ENCODE measurements at regions not wholly inside any gene's neighbourhood (a gene's known extent, or its start where the extent isn't known, plus 50 kb on each side); places are given as distances from the start of the nearest gene placed in this dataset.

- Histone ChIP-seq H3K9me3 (ENCODE audit: insufficient read depth, low read length, severe bottlenecking) (no peaks in the 10 kb centered on the region), H3K4me1 (ENCODE audit: insufficient read depth, low read length) (0 out of 2 replicates have a peak, but pooled peaks cover 4% of the 10 kb centered on the region), H3K36me3 (ENCODE audit: insufficient read depth, low read length) (no peaks in the 10 kb centered on the region), H4K20me1 (ENCODE audit: insufficient read depth, low read length) (no peaks in the 10 kb centered on the region), H3K27ac (ENCODE audit: low read length) (no peak overlapping the region), H2AFZ (ENCODE audit: low read depth, low read length) (no peak overlapping the region), H3K27me3 (ENCODE audit: insufficient read depth, low read length, poor library complexity) (no peaks in the 10 kb centered on the region), H3K79me2 (ENCODE audit: insufficient read depth, low read length) (no peaks in the 10 kb centered on the region), H3K4me3 (ENCODE audit: low read depth in 1 of 2, low read length in 2 of 2) (no peak overlapping the region), H3K4me2 (ENCODE audit: insufficient read depth, low read length) (no peak overlapping the region), H3K9ac (ENCODE audit: low read depth, low read length) (no peak overlapping the region)
- no peak for ATAC-seq (ENCODE audit: insufficient read depth, low read depth)
- no peak for DNase-seq
- TF ChIP-seq EZH2 (IDR thresholded peaks at IDR 0.05; ENCODE audit: borderline replicate concordance, low read depth, low read length, severe bottlenecking) (no peak), CTCF (IDR thresholded peaks at IDR 0.05; ENCODE audit: borderline replicate concordance, extremely low read depth, low read length, poor library complexity, severe bottlenecking) (no peak)
Measured at GRCh38 chr10:61163403-61163802, 219.4 kb upstream of the RHOBTB1 start.

- Histone ChIP-seq H3K36me3 (ENCODE audit: insufficient read depth, low read length) (no peaks in the 10 kb centered on the region), H3K9me3 (ENCODE audit: insufficient read depth, low read length, severe bottlenecking) (no peaks in the 10 kb centered on the region), H3K27ac (ENCODE audit: low read length) (no peak overlapping the region), H3K9ac (ENCODE audit: low read depth, low read length) (no peak overlapping the region), H3K79me2 (ENCODE audit: insufficient read depth, low read length) (no peaks in the 10 kb centered on the region), H3K4me2 (ENCODE audit: insufficient read depth, low read length) (no peak overlapping the region), H4K20me1 (ENCODE audit: insufficient read depth, low read length) (no peaks in the 10 kb centered on the region), H3K4me3 (ENCODE audit: low read depth in 1 of 2, low read length in 2 of 2) (no peak overlapping the region), H3K4me1 (ENCODE audit: insufficient read depth, low read length) (0 out of 2 replicates have a peak, but pooled peaks cover 4% of the 10 kb centered on the region), H3K27me3 (ENCODE audit: insufficient read depth, low read length, poor library complexity) (no peaks in the 10 kb centered on the region), H2AFZ (ENCODE audit: low read depth, low read length) (no peak overlapping the region)
- ATAC-seq (ENCODE audit: insufficient read depth, low read depth) (no peak), DNase-seq (no peak)
- TF ChIP-seq EZH2 (IDR thresholded peaks at IDR 0.05; ENCODE audit: borderline replicate concordance, low read depth, low read length, severe bottlenecking) (no peak), CTCF (IDR thresholded peaks at IDR 0.05; ENCODE audit: borderline replicate concordance, extremely low read depth, low read length, poor library complexity, severe bottlenecking) (no peak)
Measured at GRCh38 chr10:61160253-61160652, 216.3 kb upstream of the RHOBTB1 start.

- Histone ChIP-seq H4K20me1 (ENCODE audit: insufficient read depth, low read length) (no peaks in the 10 kb centered on the region), H3K27ac (ENCODE audit: low read length) (no peak overlapping the region), H3K36me3 (ENCODE audit: insufficient read depth, low read length) (no peaks in the 10 kb centered on the region), H3K79me2 (ENCODE audit: insufficient read depth, low read length) (no peaks in the 10 kb centered on the region), H3K4me1 (ENCODE audit: insufficient read depth, low read length) (0 out of 2 replicates have a peak, but pooled peaks cover 4% of the 10 kb centered on the region), H3K9me3 (ENCODE audit: insufficient read depth, low read length, severe bottlenecking) (no peaks in the 10 kb centered on the region), H3K4me2 (ENCODE audit: insufficient read depth, low read length) (no peak overlapping the region), H3K27me3 (ENCODE audit: insufficient read depth, low read length, poor library complexity) (no peaks in the 10 kb centered on the region), H3K9ac (ENCODE audit: low read depth, low read length) (no peak overlapping the region), H2AFZ (ENCODE audit: low read depth, low read length) (no peak overlapping the region), H3K4me3 (ENCODE audit: low read depth in 1 of 2, low read length in 2 of 2) (no peak overlapping the region)
- DNase-seq = no peak
- TF ChIP-seq EZH2 (IDR thresholded peaks at IDR 0.05; ENCODE audit: borderline replicate concordance, low read depth, low read length, severe bottlenecking) (no peak), CTCF (IDR thresholded peaks at IDR 0.05; ENCODE audit: borderline replicate concordance, extremely low read depth, low read length, poor library complexity, severe bottlenecking) (no peak)
- ATAC-seq (ENCODE audit: insufficient read depth, low read depth) = 0 out of 3 replicates have a peak, but pooled peaks have one; percentile 39
Measured at GRCh38 chr10:61159253-61159652, 215.3 kb upstream of the RHOBTB1 start.

GRCh38 chr10:61157182-61157581, 213.2 kb upstream of the RHOBTB1 start:
- no peaks in the 10 kb centered on the region for H3K9me3 ChIP-seq (ENCODE audit: insufficient read depth, low read length, severe bottlenecking)
- no peak overlapping the region for H3K4me3 ChIP-seq (ENCODE audit: low read depth in 1 of 2, low read length in 2 of 2)
- TF ChIP-seq EZH2 (IDR thresholded peaks at IDR 0.05; ENCODE audit: borderline replicate concordance, low read depth, low read length, severe bottlenecking) = no peak
- no peak for TF ChIP-seq CTCF (IDR thresholded peaks at IDR 0.05; ENCODE audit: borderline replicate concordance, extremely low read depth, low read length, poor library complexity, severe bottlenecking)
- 0 out of 2 replicates have a peak, but pooled peaks cover 4% of the 10 kb centered on the region for H3K4me1 ChIP-seq (ENCODE audit: insufficient read depth, low read length)
- ATAC-seq (ENCODE audit: insufficient read depth, low read depth) (no peak), DNase-seq (no peak)
- H3K79me2 ChIP-seq (ENCODE audit: insufficient read depth, low read length) = no peaks in the 10 kb centered on the region
- H3K4me2 ChIP-seq (ENCODE audit: insufficient read depth, low read length) = no peak overlapping the region
- H2AFZ ChIP-seq (ENCODE audit: low read depth, low read length) = no peak overlapping the region
- no peak overlapping the region for H3K27ac ChIP-seq (ENCODE audit: low read length)
- no peaks in the 10 kb centered on the region for H4K20me1 ChIP-seq (ENCODE audit: insufficient read depth, low read length)
- H3K36me3 ChIP-seq (ENCODE audit: insufficient read depth, low read length) = no peaks in the 10 kb centered on the region
- no peaks in the 10 kb centered on the region for H3K27me3 ChIP-seq (ENCODE audit: insufficient read depth, low read length, poor library complexity)
- H3K9ac ChIP-seq (ENCODE audit: low read depth, low read length) = no peak overlapping the region
